ENCODE measurements at regions not wholly inside any gene's neighbourhood (a gene's known extent, or its start where the extent isn't known, plus 50 kb on each side); places are given as distances from the start of the nearest gene placed in this dataset.
"Not testable (repeated sequence)": the region's sequence is repeated elsewhere in the genome, so short reads cannot be mapped to it uniquely, and the experiment has no call there.

GRCh38 chr17:73851921-73852320 lies 207.7 kb upstream of the SDK2 start:
- H3K36me3 Mint-ChIP-seq (ENCODE audit: insufficient read depth, unreplicated experiment) = no peaks in the 10 kb centered on the region
- POLR2A ChIA-PET = no interaction called here
- no peak for TF ChIP-seq CTCF (IDR thresholded peaks at IDR 0.05; ENCODE audit: unreplicated experiment)
- H3K9me3 Mint-ChIP-seq (ENCODE audit: unreplicated experiment) = peaks cover 8% of the 10 kb centered on the region
- intact Hi-C loops (cut with micrococcal nuclease) = no loop called here
- peaks cover 11% of the 10 kb centered on the region for H3K27me3 Mint-ChIP-seq (ENCODE audit: insufficient read depth, unreplicated experiment)
- no peak overlapping the region for H3K27ac Mint-ChIP-seq (ENCODE audit: low read depth, unreplicated experiment)
- DNase-seq (ENCODE audit: unreplicated experiment) = no peak
- H3K4me1 Mint-ChIP-seq (ENCODE audit: insufficient read depth, unreplicated experiment) = no peaks in the 10 kb centered on the region
- BruUV-seq (replicated peaks) = no TSS peak
- H3K4me3 Mint-ChIP-seq (ENCODE audit: unreplicated experiment) = no peak overlapping the region
- CTCF ChIA-PET = no interaction called here

- TF ChIP-seq CTCF (IDR thresholded peaks at IDR 0.05; ENCODE audit: unreplicated experiment) = no peak
- intact Hi-C loops (cut with micrococcal nuclease) = no loop called here
- Mint-ChIP-seq H3K36me3 (ENCODE audit: insufficient read depth, unreplicated experiment) (no peaks in the 10 kb centered on the region), H3K9me3 (ENCODE audit: unreplicated experiment) (peaks cover 8% of the 10 kb centered on the region), H3K4me3 (ENCODE audit: unreplicated experiment) (no peak overlapping the region), H3K4me1 (ENCODE audit: insufficient read depth, unreplicated experiment) (peaks cover 7% of the 10 kb centered on the region), H3K27ac (ENCODE audit: low read depth, unreplicated experiment) (peak overlapping the region; percentile 54), H3K27me3 (ENCODE audit: insufficient read depth, unreplicated experiment) (peaks cover 11% of the 10 kb centered on the region)
- no TSS peak for BruUV-seq (replicated peaks)
- ChIA-PET CTCF (interaction anchor here (0.5 kb wide), 1 partner anchor 199 kb away, joined by 4 read pairs; no protein-coding TSS in a partner anchor), POLR2A (no interaction called here)
- peak; percentile 41 for DNase-seq (ENCODE audit: unreplicated experiment)
Measured at GRCh38 chr17:73855720-73856333, 211.6 kb upstream of the SDK2 start.

- Mint-ChIP-seq H3K4me3 (ENCODE audit: unreplicated experiment) (no peak overlapping the region), H3K27ac (ENCODE audit: low read depth, unreplicated experiment) (peak overlapping the region; percentile 54), H3K9me3 (ENCODE audit: unreplicated experiment) (peaks cover 8% of the 10 kb centered on the region), H3K4me1 (ENCODE audit: insufficient read depth, unreplicated experiment) (peaks cover 11% of the 10 kb centered on the region), H3K36me3 (ENCODE audit: insufficient read depth, unreplicated experiment) (no peaks in the 10 kb centered on the region), H3K27me3 (ENCODE audit: insufficient read depth, unreplicated experiment) (peaks cover 11% of the 10 kb centered on the region)
- POLR2A ChIA-PET = no interaction called here
- DNase-seq (ENCODE audit: unreplicated experiment) = no peak
- CTCF ChIA-PET = interaction anchor here (0.5 kb wide), 1 partner anchor 200 kb away, joined by 4 read pairs; no protein-coding TSS in a partner anchor
- no TSS peak for BruUV-seq (replicated peaks)
- intact Hi-C loops (cut with micrococcal nuclease) = no loop called here
- no peak for TF ChIP-seq CTCF (IDR thresholded peaks at IDR 0.05; ENCODE audit: unreplicated experiment)
Measured at GRCh38 chr17:73856556-73856955, 212.3 kb upstream of the SDK2 start.

GRCh38 chr17:73859439-73860008 lies 215.3 kb upstream of the SDK2 start:
- DNase-seq (ENCODE audit: unreplicated experiment); intact Hi-C loops (cut with micrococcal nuclease); H3K36me3 Mint-ChIP-seq (ENCODE audit: insufficient read depth, unreplicated experiment); BruUV-seq (replicated peaks); H3K4me3 Mint-ChIP-seq (ENCODE audit: unreplicated experiment); H3K9me3 Mint-ChIP-seq (ENCODE audit: unreplicated experiment); CTCF ChIA-PET; H3K27me3 Mint-ChIP-seq (ENCODE audit: insufficient read depth, unreplicated experiment): not testable (repeated sequence)
- Mint-ChIP-seq H3K27ac (ENCODE audit: low read depth, unreplicated experiment) (peak overlapping the region; percentile 92), H3K4me1 (ENCODE audit: insufficient read depth, unreplicated experiment) (peaks cover 11% of the 10 kb centered on the region)
- POLR2A ChIA-PET = interaction anchor here (1.2 kb wide), 1 partner anchor 36 kb away, joined by 3 read pairs; no protein-coding TSS in a partner anchor
